SK-N-SH treated with all-trans-retinoic acid at 6 μM for 48 hours (cell line): ENCODE measurements at regions not wholly inside any gene's neighbourhood (a gene's known extent, or its start where the extent isn't known, plus 50 kb on each side); places are given as distances from the start of the nearest gene placed in this dataset.

ENCODE experiments used
- CSDC2 ChIP-seq: fragments of 250-450 bp; sonication (Bioruptor Pico); IDR thresholded peaks from 2 replicates; pipeline ENCODE4 v1.5.0; 2020; ENCODE audit warnings: mild to moderate bottlenecking, moderate library complexity
- PPARA ChIP-seq: fragments of 250-450 bp; sonication (Bioruptor Pico); IDR thresholded peaks from 2 replicates; pipeline ENCODE4 v1.5.0; 2020; ENCODE audit warnings: mild to moderate bottlenecking, borderline replicate concordance
- RARB ChIP-seq: fragments of 250-450 bp; sonication (Bioruptor Pico); IDR thresholded peaks from 2 replicates; pipeline ENCODE4 v1.8.0; 2021; ENCODE audit warnings: mild to moderate bottlenecking, moderate library complexity
- TF ChIP-seq, protein P1 (sequence below): fragments of 250-450 bp; sonication (Bioruptor Pico); IDR thresholded peaks from 2 replicates; pipeline ENCODE4 v1.5.0; 2020; ENCODE audit warnings: mild to moderate bottlenecking, moderate library complexity
- TF ChIP-seq, protein P2 (sequence below): fragments of 250-450 bp; sonication (Bioruptor Pico); IDR thresholded peaks from 2 replicates; pipeline ENCODE4 v1.8.0; 2021; ENCODE audit warnings: low read depth, mild to moderate bottlenecking, moderate library complexity, borderline replicate concordance
- TF ChIP-seq, protein P3 (sequence below): fragments of 250-450 bp; sonication (Bioruptor Pico); IDR thresholded peaks from 2 replicates; pipeline ENCODE4 v1.8.0; 2020; ENCODE audit warnings: mild to moderate bottlenecking, moderate library complexity, borderline replicate concordance

- no peak for TF ChIP-seq CSDC2 (CRISPR knock-in tag)
- TF ChIP-seq, protein P1, sequence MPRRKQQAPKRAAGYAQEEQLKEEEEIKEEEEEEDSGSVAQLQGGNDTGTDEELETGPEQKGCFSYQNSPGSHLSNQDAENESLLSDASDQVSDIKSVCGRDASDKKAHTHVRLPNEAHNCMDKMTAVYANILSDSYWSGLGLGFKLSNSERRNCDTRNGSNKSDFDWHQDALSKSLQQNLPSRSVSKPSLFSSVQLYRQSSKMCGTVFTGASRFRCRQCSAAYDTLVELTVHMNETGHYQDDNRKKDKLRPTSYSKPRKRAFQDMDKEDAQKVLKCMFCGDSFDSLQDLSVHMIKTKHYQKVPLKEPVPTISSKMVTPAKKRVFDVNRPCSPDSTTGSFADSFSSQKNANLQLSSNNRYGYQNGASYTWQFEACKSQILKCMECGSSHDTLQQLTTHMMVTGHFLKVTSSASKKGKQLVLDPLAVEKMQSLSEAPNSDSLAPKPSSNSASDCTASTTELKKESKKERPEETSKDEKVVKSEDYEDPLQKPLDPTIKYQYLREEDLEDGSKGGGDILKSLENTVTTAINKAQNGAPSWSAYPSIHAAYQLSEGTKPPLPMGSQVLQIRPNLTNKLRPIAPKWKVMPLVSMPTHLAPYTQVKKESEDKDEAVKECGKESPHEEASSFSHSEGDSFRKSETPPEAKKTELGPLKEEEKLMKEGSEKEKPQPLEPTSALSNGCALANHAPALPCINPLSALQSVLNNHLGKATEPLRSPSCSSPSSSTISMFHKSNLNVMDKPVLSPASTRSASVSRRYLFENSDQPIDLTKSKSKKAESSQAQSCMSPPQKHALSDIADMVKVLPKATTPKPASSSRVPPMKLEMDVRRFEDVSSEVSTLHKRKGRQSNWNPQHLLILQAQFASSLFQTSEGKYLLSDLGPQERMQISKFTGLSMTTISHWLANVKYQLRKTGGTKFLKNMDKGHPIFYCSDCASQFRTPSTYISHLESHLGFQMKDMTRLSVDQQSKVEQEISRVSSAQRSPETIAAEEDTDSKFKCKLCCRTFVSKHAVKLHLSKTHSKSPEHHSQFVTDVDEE (CRISPR knock-in tag), result no peak
- TF ChIP-seq RARB, result no peak
- TF ChIP-seq, protein P2, sequence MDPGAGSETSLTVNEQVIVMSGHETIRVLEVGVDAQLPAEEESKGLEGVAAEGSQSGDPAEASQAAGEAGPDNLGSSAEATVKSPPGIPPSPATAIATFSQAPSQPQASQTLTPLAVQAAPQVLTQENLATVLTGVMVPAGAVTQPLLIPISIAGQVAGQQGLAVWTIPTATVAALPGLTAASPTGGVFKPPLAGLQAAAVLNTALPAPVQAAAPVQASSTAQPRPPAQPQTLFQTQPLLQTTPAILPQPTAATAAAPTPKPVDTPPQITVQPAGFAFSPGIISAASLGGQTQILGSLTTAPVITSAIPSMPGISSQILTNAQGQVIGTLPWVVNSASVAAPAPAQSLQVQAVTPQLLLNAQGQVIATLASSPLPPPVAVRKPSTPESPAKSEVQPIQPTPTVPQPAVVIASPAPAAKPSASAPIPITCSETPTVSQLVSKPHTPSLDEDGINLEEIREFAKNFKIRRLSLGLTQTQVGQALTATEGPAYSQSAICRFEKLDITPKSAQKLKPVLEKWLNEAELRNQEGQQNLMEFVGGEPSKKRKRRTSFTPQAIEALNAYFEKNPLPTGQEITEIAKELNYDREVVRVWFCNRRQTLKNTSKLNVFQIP (CRISPR knock-in tag), result no peak
- TF ChIP-seq, protein P3, sequence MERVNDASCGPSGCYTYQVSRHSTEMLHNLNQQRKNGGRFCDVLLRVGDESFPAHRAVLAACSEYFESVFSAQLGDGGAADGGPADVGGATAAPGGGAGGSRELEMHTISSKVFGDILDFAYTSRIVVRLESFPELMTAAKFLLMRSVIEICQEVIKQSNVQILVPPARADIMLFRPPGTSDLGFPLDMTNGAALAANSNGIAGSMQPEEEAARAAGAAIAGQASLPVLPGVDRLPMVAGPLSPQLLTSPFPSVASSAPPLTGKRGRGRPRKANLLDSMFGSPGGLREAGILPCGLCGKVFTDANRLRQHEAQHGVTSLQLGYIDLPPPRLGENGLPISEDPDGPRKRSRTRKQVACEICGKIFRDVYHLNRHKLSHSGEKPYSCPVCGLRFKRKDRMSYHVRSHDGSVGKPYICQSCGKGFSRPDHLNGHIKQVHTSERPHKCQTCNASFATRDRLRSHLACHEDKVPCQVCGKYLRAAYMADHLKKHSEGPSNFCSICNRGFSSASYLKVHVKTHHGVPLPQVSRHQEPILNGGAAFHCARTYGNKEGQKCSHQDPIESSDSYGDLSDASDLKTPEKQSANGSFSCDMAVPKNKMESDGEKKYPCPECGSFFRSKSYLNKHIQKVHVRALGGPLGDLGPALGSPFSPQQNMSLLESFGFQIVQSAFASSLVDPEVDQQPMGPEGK (CRISPR knock-in tag), result no peak
- no peak for TF ChIP-seq PPARA
Measured at GRCh38 chr5:100659080-100659795, 124.1 kb downstream of the FAM174A start.
